Neural progenitor cell (in vitro differentiated cells): ENCODE measurements at regions not wholly inside any gene's neighbourhood (a gene's known extent, or its start where the extent isn't known, plus 50 kb on each side); places are given as distances from the start of the nearest gene placed in this dataset.

Experiments
- EZH2 ChIP-seq: fragments of 200-600 bp; sonication (generic); IDR thresholded peaks from 2 replicates; pipeline ENCODE4 v1.6.1; 2017; ENCODE audit warnings: antibody characterized with exemption, mild to moderate bottlenecking, moderate library complexity
- TF ChIP-seq, protein P1 (sequence below): fragments of 200-600 bp; sonication (generic); IDR thresholded peaks from 2 replicates; pipeline ENCODE4 v1.5.1; 2017; ENCODE audit warnings: antibody characterized with exemption, mild to moderate bottlenecking

DNA sequence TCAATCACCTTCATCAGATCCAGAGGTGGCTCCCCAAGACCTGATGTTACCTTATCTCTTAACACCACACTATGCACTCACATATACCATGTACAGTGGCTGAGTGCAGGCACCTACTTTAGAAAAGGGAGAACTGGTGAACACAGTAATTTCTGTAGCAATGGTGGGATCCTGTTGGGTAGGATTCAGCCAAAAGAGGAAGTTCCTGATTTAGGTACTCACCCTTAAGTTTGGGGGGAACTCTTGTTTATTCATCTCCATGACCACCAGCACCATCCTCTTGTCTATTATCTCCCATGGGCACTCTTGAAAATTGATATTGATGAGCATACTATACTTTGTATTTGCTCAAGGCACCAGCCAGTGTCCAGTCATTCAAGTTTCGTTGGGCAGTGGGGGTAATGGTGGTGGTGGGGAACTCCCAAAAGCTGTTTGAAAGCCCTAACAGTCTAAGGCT is 324.4 kb downstream of the LMO7 start:
- TF ChIP-seq, protein P1, sequence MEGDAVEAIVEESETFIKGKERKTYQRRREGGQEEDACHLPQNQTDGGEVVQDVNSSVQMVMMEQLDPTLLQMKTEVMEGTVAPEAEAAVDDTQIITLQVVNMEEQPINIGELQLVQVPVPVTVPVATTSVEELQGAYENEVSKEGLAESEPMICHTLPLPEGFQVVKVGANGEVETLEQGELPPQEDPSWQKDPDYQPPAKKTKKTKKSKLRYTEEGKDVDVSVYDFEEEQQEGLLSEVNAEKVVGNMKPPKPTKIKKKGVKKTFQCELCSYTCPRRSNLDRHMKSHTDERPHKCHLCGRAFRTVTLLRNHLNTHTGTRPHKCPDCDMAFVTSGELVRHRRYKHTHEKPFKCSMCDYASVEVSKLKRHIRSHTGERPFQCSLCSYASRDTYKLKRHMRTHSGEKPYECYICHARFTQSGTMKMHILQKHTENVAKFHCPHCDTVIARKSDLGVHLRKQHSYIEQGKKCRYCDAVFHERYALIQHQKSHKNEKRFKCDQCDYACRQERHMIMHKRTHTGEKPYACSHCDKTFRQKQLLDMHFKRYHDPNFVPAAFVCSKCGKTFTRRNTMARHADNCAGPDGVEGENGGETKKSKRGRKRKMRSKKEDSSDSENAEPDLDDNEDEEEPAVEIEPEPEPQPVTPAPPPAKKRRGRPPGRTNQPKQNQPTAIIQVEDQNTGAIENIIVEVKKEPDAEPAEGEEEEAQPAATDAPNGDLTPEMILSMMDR = no peak
- no peak for TF ChIP-seq EZH2
